Mucosa of descending colon (tissue), 3 donors: ENCODE measurements at regions not wholly inside any gene's neighbourhood (a gene's known extent, or its start where the extent isn't known, plus 50 kb on each side); places are given as distances from the start of the nearest gene placed in this dataset.
"Not testable (repeated sequence)": the region's sequence is repeated elsewhere in the genome, so short reads cannot be mapped to it uniquely, and the experiment has no call there.

Experiments
- ATAC-seq: fragments of 200-7000 bp; cut with Tn5 transposase; one replicate; pipeline ENCODE4 v1.9.1; 2020; ENCODE audit warnings: mild to moderate bottlenecking, moderate library complexity
- DNase-seq, 3 donors: peaks; one replicate each; pipeline ENCODE4 v3.0.0-alpha.2; 2020
- H3K36me3 ChIP-seq: fragments of 200-600 bp; one replicate; pipeline ENCODE4 v1.8.0; 2021; ENCODE audit warnings: low read depth, mild to moderate bottlenecking
- H3K4me1 ChIP-seq: fragments of 200-600 bp; one replicate; pipeline ENCODE4 v1.8.0; 2021; ENCODE audit warnings: low read depth, mild to moderate bottlenecking
- H3K4me3 ChIP-seq: fragments of 200-600 bp; one replicate; pipeline ENCODE4 v1.8.0; 2021; ENCODE audit warnings: mild to moderate bottlenecking
- H3K9me3 ChIP-seq: fragments of 200-600 bp; one replicate; pipeline ENCODE4 v1.8.0; 2021; ENCODE audit warnings: mild to moderate bottlenecking
- intact Hi-C, 2 donors: fragments of 100-400 bp; cut with DNase I in 1 of 2; cut with micrococcal nuclease in 1 of 2; formaldehyde crosslinking; loops; one replicate each; pipeline versions ENCODE4 v1.11.0 to v1.11.1; 2022; cut with DNase I, micrococcal nuclease
- TF ChIP-seq, protein P1 (sequence below): fragments of 200-600 bp; IDR thresholded peaks from one replicate; pipeline ENCODE4 v1.8.0; 2022; ENCODE audit warnings: antibody characterized with exemption, mild to moderate bottlenecking
- donor health status: DM: no; HTN: no; CAD: no; lungs with moderate emphysema.
- donor health status: DM: no; HTN: no; CAD: no.
- donor health status: DM: no; HTN: yes; CAD: no.

DNA sequence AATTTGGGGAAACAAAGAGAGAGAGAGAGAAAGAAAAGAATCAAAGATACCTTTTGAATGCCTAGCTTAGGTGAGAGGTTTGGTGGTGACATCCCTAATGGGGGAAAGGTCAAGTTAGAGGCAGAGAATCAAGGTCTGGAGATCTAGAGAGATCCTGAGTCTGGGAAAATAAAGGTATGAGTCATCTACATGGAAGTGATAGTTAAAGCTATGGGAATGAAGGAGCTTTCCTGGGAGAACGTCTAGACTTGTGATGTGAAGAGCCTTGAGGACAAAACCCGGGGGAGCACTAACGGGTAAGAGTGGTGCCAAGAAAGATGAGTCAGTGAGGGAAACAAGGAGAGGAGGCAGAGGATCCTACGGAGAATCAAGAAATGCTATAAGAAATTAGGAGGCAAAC lies 110.8 kb upstream of the RUNX1 start:
- no peaks in the 10 kb centered on the region for H3K36me3 ChIP-seq
- H3K9me3 ChIP-seq: peaks cover 10% of the 10 kb centered on the region
- intact Hi-C loops: no loop called here
- DNase-seq (no peak), ATAC-seq (no peak)
- TF ChIP-seq, protein P1, sequence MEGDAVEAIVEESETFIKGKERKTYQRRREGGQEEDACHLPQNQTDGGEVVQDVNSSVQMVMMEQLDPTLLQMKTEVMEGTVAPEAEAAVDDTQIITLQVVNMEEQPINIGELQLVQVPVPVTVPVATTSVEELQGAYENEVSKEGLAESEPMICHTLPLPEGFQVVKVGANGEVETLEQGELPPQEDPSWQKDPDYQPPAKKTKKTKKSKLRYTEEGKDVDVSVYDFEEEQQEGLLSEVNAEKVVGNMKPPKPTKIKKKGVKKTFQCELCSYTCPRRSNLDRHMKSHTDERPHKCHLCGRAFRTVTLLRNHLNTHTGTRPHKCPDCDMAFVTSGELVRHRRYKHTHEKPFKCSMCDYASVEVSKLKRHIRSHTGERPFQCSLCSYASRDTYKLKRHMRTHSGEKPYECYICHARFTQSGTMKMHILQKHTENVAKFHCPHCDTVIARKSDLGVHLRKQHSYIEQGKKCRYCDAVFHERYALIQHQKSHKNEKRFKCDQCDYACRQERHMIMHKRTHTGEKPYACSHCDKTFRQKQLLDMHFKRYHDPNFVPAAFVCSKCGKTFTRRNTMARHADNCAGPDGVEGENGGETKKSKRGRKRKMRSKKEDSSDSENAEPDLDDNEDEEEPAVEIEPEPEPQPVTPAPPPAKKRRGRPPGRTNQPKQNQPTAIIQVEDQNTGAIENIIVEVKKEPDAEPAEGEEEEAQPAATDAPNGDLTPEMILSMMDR: no peak
- H3K4me1 ChIP-seq: no peaks in the 10 kb centered on the region
- no peak overlapping the region for H3K4me3 ChIP-seq

DNA sequence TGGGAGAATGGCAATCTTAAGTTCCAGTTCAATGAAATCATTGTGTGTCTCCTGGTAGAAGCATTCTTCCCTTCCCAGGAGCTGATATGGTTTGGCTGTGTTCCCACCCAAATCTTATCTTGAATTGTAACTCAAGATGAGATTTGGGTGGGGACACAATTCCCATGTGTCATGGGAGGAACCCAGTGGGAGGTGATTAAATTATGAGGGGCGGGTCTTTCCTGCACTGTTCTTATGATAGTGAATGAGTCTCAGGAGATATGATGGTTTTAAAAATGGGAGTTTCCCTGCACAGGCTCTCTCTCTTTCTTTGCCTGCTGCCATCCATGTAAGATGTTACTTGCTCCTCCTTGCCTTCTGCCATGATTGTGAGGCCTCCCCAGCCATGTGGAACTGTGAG lies 108.3 kb upstream of the RUNX1 start:
- peaks cover 10% of the 10 kb centered on the region for H3K9me3 ChIP-seq
- H3K36me3 ChIP-seq, DNase-seq, intact Hi-C loops, H3K4me3 ChIP-seq, H3K4me1 ChIP-seq: not testable (repeated sequence)
- peak; percentile 25 for ATAC-seq

DNA sequence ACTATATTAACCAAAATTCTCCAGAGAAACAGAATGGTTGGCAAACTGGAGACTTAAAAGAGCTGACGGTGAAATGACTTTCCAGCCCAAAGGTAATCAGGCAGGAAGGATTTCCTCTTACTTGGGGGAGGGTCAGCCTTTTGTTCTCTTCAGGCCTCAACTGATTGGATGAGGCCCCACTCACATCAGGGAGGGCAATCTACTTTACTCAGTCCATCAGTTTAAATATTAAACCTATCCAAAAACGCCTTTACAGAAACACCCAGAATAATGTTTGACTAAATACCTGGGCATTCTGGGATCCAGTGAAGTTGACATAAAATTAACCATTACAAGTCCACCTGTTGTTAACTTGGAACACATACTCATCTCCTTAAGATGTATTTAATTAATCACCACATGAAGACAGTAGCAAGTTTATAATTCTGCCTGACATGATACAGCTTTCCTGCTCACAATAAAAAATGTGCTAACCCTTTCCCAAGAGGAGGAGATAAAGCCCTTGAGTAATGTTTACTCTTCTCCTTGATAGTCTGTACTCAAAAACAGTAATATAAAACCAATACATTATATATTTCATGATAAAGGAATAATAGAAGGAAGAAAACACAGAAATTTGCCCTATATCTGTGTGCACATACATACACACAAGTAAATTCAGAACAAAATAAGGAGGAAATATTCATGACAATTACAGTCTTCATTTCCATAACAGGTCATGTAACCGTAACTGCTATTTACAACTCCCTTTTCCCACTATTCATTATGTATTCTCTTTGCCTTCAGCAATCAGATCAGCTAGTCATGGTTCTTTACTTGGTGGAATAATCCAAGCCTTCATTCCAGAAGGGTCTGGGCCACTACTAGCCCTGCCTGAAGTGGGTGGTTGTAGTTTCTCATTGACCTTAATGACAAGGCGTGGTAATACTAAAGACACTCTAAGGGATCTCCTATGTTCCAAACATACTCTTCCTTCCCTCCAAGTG lies 107.5 kb upstream of the RUNX1 start:
- H3K4me1 ChIP-seq: no peaks in the 10 kb centered on the region
- TF ChIP-seq, protein P1: no peak
- DNase-seq (no peak), ATAC-seq (peak; percentile 68)
- H3K36me3 ChIP-seq: no peaks in the 10 kb centered on the region
- H3K4me3 ChIP-seq: no peak overlapping the region
- intact Hi-C loops: no loop called here
- H3K9me3 ChIP-seq: peaks cover 10% of the 10 kb centered on the region

DNA sequence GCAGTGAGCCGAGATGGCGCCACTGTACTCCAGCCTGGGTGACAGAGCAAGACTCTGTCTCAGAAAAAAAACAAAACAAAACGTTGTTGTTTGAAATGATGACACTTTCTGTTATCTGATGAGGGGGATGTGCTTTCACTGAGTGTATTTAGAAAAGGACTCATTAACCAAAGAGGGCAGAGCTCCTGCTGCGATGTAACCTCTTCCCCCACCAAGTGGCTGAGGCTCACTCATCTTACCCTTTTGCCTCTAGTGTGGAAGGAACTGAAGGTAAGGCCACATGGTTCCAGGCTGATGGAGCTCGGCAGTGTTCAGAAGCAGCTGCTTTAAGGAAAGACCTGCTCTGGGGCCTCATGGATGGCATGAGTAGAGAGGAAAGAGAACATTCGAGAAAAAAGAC lies 105.7 kb upstream of the RUNX1 start:
- TF ChIP-seq, protein P1: no peak
- DNase-seq: no peak

DNA sequence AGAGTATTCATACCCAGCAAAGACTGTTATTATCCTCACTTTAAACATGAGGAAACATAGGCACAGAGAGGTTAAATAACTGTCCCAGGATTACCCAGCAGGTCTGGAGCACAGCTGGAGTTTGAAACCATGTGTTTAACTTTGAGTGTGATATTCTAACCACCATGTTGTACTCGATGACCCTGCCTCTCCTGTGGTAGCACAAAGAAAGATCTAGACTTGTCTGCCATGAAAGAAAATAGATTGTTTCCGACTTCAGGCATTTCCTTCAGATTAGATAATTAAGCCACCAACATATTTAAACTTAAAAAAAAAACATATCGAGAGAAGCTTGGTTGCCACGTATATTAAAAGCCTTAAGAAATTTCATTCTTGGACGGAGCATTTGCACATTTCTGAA lies 104.6 kb upstream of the RUNX1 start:
- Histone ChIP-seq H3K9me3 (peaks cover 10% of the 10 kb centered on the region), H3K4me3 (no peak overlapping the region), H3K4me1 (no peaks in the 10 kb centered on the region), H3K36me3 (no peaks in the 10 kb centered on the region)
- TF ChIP-seq, protein P1: no peak
- intact Hi-C loops: no loop called here
- ATAC-seq: no peak
- DNase-seq: no peak

More for the DNA sequence above, 105.7 kb upstream of the RUNX1 start:
- Histone ChIP-seq H3K4me1 (no peaks in the 10 kb centered on the region), H3K4me3 (no peak overlapping the region), H3K9me3 (peaks cover 10% of the 10 kb centered on the region), H3K36me3 (no peaks in the 10 kb centered on the region)
- intact Hi-C loops: no loop called here
- no peak for ATAC-seq

DNA sequence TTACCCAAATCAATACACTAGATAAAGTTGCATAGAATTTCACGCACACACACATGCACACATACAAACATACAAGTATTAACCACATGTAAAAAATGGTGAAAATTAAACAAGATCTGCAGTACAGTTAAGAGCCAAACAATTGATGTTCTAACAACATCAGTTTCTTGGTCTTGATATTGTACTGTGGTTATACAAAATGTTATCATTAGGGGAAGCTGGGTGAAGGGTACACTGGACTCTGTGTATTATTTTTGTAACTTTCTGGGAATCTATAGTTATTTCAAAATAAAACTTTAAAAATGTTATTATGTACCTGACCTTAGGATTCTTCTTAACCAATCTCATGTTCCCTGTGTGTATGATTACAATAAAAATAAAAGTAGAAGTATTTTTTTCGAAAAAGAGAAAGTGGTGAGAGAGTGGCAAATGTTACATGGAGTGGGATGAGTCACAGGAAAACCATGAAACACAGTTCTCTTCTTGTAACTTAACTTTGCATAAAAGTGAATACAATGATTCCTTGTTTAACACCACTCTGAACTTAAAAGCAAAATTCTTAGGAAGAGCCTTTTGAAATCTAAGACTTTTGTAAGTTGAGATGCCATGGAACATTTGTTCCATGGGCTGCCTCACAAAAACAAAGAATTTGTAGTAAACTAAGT lies 101.6 kb upstream of the RUNX1 start:
- Histone ChIP-seq H3K4me3 (no peak overlapping the region), H3K4me1 (no peaks in the 10 kb centered on the region), H3K36me3 (no peaks in the 10 kb centered on the region), H3K9me3 (no peaks in the 10 kb centered on the region)
- TF ChIP-seq, protein P1: no peak
- DNase-seq (no peak), ATAC-seq (no peak)
- intact Hi-C loops: no loop called here
